Nephron progenitor cell (in vitro differentiated cells): ENCODE measurements at regions not wholly inside any gene's neighbourhood (a gene's known extent, or its start where the extent isn't known, plus 50 kb on each side); places are given as distances from the start of the nearest gene placed in this dataset.
"Not testable (repeated sequence)": the region's sequence is repeated elsewhere in the genome, so short reads cannot be mapped to it uniquely, and the experiment has no call there.

Experiments
- DNase-seq: peaks from one replicate; pipeline ENCODE4 v3.0.0; 2021
- H3K27ac Mint-ChIP-seq: 2 replicates; pipeline ENCODE4 v1.8.0; 2021; ENCODE audit warnings: mild to moderate bottlenecking, moderate library complexity, mixed read lengths
- H3K27me3 Mint-ChIP-seq: 2 replicates; pipeline ENCODE4 v1.8.0; 2021; ENCODE audit warnings: mild to moderate bottlenecking, low read depth, mixed read lengths; ENCODE audit not compliant: poor library complexity
- H3K36me3 Mint-ChIP-seq: 2 replicates; pipeline ENCODE4 v1.8.0; 2021; ENCODE audit warnings: low read depth, mixed read lengths
- H3K4me1 Mint-ChIP-seq: 2 replicates; pipeline ENCODE4 v1.8.0; 2021; ENCODE audit warnings: mixed read lengths
- H3K4me3 Mint-ChIP-seq: 2 replicates; pipeline ENCODE4 v1.8.0; 2021; ENCODE audit warnings: mild to moderate bottlenecking, moderate library complexity, mixed read lengths
- H3K9me3 Mint-ChIP-seq: 2 replicates; pipeline ENCODE4 v1.8.0; 2021; ENCODE audit warnings: mild to moderate bottlenecking, moderate library complexity, mixed read lengths
- TF ChIP-seq, protein P1 (sequence below): fragments of 200-600 bp; sonication (generic); IDR thresholded peaks from 2 replicates; pipeline ENCODE4 v1.5.0; 2021; ENCODE audit warnings: antibody characterized with exemption

DNA sequence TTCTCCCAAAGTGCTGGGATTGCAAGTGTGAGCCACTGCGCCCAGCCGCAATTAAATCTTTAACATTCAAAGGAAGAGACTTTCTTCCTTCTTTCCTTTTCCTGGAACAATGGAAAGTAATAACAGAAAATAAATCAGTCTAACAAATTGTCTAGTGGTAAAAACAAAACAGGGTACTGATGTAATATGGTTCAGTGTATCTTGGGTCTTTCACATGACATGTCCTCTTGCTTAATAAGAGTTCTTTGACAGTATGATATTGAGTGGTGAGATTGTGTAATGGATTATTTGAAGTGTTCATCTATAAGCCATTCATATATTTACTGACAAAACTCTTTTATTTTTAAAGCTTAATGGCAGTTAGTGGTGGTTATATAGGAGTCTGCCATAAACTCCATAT is 256.6 kb downstream of the SPRY1 start:
- no peak overlapping the region for H3K27ac Mint-ChIP-seq

DNA sequence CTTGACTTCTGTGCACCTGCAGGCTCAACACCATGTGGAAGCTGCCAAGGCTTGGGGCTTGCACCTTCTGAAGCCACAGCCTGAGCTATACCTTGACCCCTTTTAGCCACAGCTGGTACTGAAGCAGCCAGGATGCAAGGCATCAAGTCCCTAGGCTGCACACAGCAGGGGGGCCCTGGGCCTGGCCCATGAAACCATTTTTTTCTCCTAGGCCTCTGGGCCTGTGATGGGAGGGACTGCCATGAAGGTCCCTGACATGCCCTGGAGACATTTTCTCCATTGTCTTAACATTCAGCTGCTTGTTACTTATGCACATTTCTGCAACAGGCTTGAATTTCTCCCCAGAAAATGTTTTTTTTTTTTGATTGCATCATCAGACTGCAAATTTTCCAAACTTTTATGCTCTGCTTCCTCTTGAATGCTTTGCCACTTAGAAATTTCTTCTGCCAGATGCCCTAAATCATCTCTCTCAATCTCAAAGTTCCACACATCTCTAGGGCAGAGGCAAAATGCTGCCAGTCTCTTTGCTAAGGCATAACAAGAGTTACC is 260.2 kb downstream of the SPRY1 start:
- H3K4me1 Mint-ChIP-seq, result peaks cover 16% of the 10 kb centered on the region

More for the DNA sequence above, 256.6 kb downstream of the SPRY1 start:
- H3K4me3 Mint-ChIP-seq, result no peak overlapping the region
- TF ChIP-seq, protein P1, sequence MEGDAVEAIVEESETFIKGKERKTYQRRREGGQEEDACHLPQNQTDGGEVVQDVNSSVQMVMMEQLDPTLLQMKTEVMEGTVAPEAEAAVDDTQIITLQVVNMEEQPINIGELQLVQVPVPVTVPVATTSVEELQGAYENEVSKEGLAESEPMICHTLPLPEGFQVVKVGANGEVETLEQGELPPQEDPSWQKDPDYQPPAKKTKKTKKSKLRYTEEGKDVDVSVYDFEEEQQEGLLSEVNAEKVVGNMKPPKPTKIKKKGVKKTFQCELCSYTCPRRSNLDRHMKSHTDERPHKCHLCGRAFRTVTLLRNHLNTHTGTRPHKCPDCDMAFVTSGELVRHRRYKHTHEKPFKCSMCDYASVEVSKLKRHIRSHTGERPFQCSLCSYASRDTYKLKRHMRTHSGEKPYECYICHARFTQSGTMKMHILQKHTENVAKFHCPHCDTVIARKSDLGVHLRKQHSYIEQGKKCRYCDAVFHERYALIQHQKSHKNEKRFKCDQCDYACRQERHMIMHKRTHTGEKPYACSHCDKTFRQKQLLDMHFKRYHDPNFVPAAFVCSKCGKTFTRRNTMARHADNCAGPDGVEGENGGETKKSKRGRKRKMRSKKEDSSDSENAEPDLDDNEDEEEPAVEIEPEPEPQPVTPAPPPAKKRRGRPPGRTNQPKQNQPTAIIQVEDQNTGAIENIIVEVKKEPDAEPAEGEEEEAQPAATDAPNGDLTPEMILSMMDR, result no peak
- peaks cover 34% of the 10 kb centered on the region for H3K36me3 Mint-ChIP-seq
- DNase-seq, result no peak
- H3K4me1 Mint-ChIP-seq, result peaks cover 12% of the 10 kb centered on the region
- H3K9me3 Mint-ChIP-seq, result peaks cover 42% of the 10 kb centered on the region
- H3K27me3 Mint-ChIP-seq, result peaks cover 2% of the 10 kb centered on the region

DNA sequence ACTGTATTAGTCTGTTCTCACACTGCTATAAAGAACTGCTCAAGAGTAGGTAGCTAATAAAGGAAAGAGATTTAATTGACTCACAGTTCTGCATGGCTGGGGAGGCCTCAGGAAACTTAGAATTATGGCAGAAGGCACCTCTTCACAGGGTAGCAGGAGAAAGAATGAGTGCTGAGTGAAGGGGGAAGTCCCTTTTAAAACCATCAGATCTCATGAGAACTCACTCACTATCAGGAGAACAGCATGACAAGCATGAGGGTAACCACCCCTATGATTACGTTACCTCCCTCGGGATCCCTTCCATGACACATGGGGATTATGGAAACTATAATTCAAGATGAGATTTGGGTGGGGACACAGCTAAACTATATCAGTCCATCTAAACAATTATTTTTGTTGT is 261.0 kb downstream of the SPRY1 start:
- H3K4me3 Mint-ChIP-seq, H3K27me3 Mint-ChIP-seq, H3K27ac Mint-ChIP-seq, DNase-seq: not testable (repeated sequence)
- Mint-ChIP-seq H3K4me1 (peaks cover 16% of the 10 kb centered on the region), H3K36me3 (peaks cover 45% of the 10 kb centered on the region), H3K9me3 (peaks cover 56% of the 10 kb centered on the region)

More for the DNA sequence above, 260.2 kb downstream of the SPRY1 start:
- peak overlapping the region; percentile 80 for H3K27ac Mint-ChIP-seq
- not testable (repeated sequence) for H3K4me3 Mint-ChIP-seq, DNase-seq, H3K27me3 Mint-ChIP-seq
- H3K9me3 Mint-ChIP-seq, result peaks cover 56% of the 10 kb centered on the region
- peaks cover 45% of the 10 kb centered on the region for H3K36me3 Mint-ChIP-seq

DNA sequence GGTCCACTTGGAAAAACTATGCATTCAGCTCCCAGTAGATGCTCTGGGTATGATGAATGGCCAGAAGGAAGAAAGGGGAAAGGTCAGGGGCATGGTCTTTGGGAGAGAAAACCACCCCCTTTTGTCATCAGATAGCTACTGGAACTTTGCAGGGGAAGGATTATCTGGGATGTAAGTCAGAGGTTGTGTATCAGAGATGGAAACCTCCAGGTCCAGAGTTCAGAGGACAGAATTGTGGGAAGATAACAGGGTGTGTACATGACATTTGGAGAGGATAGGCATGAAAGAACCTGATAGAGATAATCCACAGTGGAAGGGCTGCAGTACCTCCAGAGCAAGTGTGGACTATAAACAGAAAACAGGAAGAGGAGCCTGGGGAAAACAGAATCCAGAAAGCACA is 262.7 kb downstream of the SPRY1 start:
- TF ChIP-seq, protein P1, result no peak
- Mint-ChIP-seq H3K27me3 (peaks cover 2% of the 10 kb centered on the region), H3K4me1 (peaks cover 16% of the 10 kb centered on the region), H3K4me3 (no peak overlapping the region), H3K36me3 (peaks cover 42% of the 10 kb centered on the region), H3K9me3 (peaks cover 49% of the 10 kb centered on the region), H3K27ac (peak overlapping the region; percentile 16)
- no peak for DNase-seq

DNA sequence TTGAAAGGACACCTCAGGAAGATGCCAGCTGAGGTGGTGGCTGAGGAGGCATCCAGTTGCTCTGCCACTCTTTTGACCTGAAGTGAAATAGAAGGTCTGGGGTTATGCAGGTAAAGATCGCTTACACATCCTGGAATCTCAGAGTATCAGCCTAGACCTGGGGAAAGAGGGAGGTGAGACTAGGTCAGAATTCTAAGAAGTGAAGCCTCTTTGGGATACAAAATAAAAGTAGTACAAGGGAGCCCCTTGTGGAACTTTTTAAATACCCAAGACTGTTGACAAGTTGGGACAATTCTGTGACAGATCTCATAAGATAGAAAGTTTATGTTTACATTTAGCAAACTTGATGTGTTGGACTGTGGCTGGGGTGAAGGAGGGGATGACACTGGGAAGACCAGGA is 263.1 kb downstream of the SPRY1 start:
- DNase-seq, result no peak
- Mint-ChIP-seq H3K36me3 (peaks cover 38% of the 10 kb centered on the region), H3K4me3 (no peak overlapping the region), H3K27ac (no peak overlapping the region), H3K4me1 (peaks cover 16% of the 10 kb centered on the region), H3K9me3 (peaks cover 44% of the 10 kb centered on the region), H3K27me3 (peaks cover 2% of the 10 kb centered on the region)
- TF ChIP-seq, protein P1, result no peak

DNA sequence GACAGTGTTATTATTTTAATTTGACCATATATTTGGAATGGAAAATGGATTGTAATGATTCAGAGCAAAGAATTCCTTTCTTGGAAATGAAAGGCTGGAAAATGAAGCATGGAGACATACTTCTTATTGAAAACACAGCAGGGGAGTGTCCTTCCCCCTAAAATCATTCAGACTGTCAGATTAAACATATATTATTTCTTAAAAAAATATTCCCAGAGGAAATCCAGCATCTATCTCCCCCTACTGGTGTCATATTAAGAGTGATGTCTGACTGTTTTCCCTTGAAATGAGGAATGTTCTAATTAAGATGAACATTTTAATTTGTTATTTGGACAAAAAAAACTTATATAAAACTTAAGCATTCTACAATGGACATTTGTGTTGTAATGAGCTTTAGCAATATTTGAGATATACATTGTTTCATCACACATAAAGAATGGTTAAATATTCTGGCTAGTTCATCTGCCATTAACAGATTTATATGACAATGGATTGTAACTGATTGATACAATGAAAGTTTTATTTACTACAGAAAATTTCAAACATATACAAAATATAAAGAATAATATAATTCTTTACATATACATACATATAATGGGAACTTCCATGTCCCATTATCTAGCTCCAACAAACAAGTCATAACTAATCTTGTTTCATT is 264.6 kb downstream of the SPRY1 start:
- Mint-ChIP-seq H3K4me1 (peaks cover 16% of the 10 kb centered on the region), H3K27ac (no peak overlapping the region), H3K4me3 (no peak overlapping the region), H3K27me3 (peaks cover 2% of the 10 kb centered on the region), H3K36me3 (peaks cover 34% of the 10 kb centered on the region), H3K9me3 (peaks cover 39% of the 10 kb centered on the region)
- TF ChIP-seq, protein P1, result peak; percentile 24
- DNase-seq, result no peak

DNA sequence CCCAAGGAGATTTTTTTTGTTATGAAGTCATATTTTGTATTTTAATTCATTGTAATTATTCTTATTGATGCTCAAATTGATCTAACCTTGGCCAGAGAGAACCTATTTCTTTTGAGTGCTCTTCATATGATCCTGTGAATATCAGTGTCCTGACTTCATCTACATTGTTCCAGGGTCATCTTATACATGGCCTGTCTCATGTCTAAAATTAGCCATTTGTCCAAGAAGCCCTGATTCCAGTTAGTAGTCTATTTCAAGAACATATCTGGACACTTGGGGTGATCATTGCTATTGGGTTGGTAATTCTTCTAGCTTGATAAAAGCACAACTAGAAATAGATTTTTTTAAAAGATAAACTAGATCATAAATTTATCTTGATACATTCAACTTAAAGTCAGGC is 266.2 kb downstream of the SPRY1 start:
- Mint-ChIP-seq H3K27me3 (no peaks in the 10 kb centered on the region), H3K27ac (no peak overlapping the region), H3K4me3 (no peak overlapping the region), H3K36me3 (peaks cover 30% of the 10 kb centered on the region), H3K4me1 (peaks cover 16% of the 10 kb centered on the region), H3K9me3 (peaks cover 38% of the 10 kb centered on the region)
- TF ChIP-seq, protein P1, result no peak
- DNase-seq, result no peak
